SK-N-SH (cell line): ENCODE measurements at regions not wholly inside any gene's neighbourhood (a gene's known extent, or its start where the extent isn't known, plus 50 kb on each side); places are given as distances from the start of the nearest gene placed in this dataset.

Experiments used
- EP300 ChIP-seq, 2 experiments: IDR thresholded peaks; 2 replicates each; pipeline versions ENCODE4 v1.4.0 to v1.6.1; 2012; ENCODE audit warnings: borderline replicate concordance in 1 of 2, low read depth in 1 of 2, low read length in 1 of 2
- JUND ChIP-seq: IDR thresholded peaks from 2 replicates; pipeline ENCODE4 v1.4.0; 2012
- MXI1 ChIP-seq: IDR thresholded peaks from 2 replicates; pipeline ENCODE4 v1.6.1; 2012; ENCODE audit warnings: mild to moderate bottlenecking, low read depth, low read length, improper control_type of control experiment
- POLR2AphosphoS5 ChIP-seq: IDR thresholded peaks from 2 replicates; pipeline ENCODE4 v1.6.1; 2012; ENCODE audit warnings: low read depth, low read length
- RAD21 ChIP-seq: IDR thresholded peaks from 2 replicates; pipeline ENCODE4 v1.6.1; 2012; ENCODE audit warnings: mild to moderate bottlenecking, low read length
- YY1 ChIP-seq: IDR thresholded peaks from 2 replicates; pipeline ENCODE4 v1.4.0; 2012; ENCODE audit warnings: low read depth, mild to moderate bottlenecking
- TF ChIP-seq, protein P1 (sequence below): fragments of 200-600 bp; sonication (generic); IDR thresholded peaks from 2 replicates; pipeline ENCODE4 v1.6.1; 2017; ENCODE audit warnings: antibody characterized with exemption, mild to moderate bottlenecking, moderate library complexity
- TF ChIP-seq, protein P2 (sequence below): IDR thresholded peaks from 2 replicates; pipeline ENCODE4 v1.6.1; 2012; ENCODE audit warnings: mild to moderate bottlenecking, low read depth, low read length, moderate library complexity
- TF ChIP-seq, protein P3 (sequence below): fragments of 150-350 bp; IDR thresholded peaks from 2 replicates; pipeline ENCODE4 v1.6.1; 2017; ENCODE audit warnings: antibody characterized with exemption, low read length, low read depth, borderline replicate concordance
- TF ChIP-seq, protein P4 (sequence below): fragments of 150-350 bp; IDR thresholded peaks from 2 replicates; pipeline ENCODE4 v1.6.1; 2016; ENCODE audit warnings: mild to moderate bottlenecking, low read depth, low read length

DNA sequence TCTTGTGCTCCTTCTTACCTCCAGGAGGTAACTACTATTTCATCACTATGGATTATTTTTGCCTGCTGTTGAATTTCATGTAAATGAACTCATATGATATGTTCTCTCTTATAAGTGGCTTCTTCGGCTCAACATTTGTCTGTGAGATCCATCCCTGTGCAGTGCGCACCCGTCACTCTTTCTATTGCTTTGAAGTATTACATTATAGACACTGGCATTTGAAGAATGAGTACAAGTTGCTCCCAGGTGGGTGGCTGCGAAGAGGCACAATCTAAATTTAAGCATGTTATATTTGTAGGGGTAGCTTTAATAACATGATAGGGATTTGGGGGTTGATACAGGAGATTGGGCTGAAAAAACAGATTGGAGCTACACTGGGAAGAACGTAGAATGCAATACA, 809.7 kb downstream of the CCSER2 start:
- TF ChIP-seq JUND: no peak
- TF ChIP-seq, protein P1, sequence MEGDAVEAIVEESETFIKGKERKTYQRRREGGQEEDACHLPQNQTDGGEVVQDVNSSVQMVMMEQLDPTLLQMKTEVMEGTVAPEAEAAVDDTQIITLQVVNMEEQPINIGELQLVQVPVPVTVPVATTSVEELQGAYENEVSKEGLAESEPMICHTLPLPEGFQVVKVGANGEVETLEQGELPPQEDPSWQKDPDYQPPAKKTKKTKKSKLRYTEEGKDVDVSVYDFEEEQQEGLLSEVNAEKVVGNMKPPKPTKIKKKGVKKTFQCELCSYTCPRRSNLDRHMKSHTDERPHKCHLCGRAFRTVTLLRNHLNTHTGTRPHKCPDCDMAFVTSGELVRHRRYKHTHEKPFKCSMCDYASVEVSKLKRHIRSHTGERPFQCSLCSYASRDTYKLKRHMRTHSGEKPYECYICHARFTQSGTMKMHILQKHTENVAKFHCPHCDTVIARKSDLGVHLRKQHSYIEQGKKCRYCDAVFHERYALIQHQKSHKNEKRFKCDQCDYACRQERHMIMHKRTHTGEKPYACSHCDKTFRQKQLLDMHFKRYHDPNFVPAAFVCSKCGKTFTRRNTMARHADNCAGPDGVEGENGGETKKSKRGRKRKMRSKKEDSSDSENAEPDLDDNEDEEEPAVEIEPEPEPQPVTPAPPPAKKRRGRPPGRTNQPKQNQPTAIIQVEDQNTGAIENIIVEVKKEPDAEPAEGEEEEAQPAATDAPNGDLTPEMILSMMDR: no peak
- TF ChIP-seq, protein P2, sequence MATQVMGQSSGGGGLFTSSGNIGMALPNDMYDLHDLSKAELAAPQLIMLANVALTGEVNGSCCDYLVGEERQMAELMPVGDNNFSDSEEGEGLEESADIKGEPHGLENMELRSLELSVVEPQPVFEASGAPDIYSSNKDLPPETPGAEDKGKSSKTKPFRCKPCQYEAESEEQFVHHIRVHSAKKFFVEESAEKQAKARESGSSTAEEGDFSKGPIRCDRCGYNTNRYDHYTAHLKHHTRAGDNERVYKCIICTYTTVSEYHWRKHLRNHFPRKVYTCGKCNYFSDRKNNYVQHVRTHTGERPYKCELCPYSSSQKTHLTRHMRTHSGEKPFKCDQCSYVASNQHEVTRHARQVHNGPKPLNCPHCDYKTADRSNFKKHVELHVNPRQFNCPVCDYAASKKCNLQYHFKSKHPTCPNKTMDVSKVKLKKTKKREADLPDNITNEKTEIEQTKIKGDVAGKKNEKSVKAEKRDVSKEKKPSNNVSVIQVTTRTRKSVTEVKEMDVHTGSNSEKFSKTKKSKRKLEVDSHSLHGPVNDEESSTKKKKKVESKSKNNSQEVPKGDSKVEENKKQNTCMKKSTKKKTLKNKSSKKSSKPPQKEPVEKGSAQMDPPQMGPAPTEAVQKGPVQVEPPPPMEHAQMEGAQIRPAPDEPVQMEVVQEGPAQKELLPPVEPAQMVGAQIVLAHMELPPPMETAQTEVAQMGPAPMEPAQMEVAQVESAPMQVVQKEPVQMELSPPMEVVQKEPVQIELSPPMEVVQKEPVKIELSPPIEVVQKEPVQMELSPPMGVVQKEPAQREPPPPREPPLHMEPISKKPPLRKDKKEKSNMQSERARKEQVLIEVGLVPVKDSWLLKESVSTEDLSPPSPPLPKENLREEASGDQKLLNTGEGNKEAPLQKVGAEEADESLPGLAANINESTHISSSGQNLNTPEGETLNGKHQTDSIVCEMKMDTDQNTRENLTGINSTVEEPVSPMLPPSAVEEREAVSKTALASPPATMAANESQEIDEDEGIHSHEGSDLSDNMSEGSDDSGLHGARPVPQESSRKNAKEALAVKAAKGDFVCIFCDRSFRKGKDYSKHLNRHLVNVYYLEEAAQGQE: no peak
- TF ChIP-seq, protein P3, sequence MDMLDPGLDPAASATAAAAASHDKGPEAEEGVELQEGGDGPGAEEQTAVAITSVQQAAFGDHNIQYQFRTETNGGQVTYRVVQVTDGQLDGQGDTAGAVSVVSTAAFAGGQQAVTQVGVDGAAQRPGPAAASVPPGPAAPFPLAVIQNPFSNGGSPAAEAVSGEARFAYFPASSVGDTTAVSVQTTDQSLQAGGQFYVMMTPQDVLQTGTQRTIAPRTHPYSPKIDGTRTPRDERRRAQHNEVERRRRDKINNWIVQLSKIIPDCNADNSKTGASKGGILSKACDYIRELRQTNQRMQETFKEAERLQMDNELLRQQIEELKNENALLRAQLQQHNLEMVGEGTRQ: no peak
- TF ChIP-seq POLR2AphosphoS5: no peak
- no peak for TF ChIP-seq MXI1
- TF ChIP-seq RAD21: no peak
- no peak for TF ChIP-seq EP300 (IDR thresholded peaks at IDR 0.05; ENCODE audit: borderline replicate concordance in 1 of 2, low read depth in 1 of 2, low read length in 1 of 2)
- no peak for TF ChIP-seq YY1
- TF ChIP-seq, protein P4, sequence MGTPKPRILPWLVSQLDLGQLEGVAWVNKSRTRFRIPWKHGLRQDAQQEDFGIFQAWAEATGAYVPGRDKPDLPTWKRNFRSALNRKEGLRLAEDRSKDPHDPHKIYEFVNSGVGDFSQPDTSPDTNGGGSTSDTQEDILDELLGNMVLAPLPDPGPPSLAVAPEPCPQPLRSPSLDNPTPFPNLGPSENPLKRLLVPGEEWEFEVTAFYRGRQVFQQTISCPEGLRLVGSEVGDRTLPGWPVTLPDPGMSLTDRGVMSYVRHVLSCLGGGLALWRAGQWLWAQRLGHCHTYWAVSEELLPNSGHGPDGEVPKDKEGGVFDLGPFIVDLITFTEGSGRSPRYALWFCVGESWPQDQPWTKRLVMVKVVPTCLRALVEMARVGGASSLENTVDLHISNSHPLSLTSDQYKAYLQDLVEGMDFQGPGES: no peak
